ENCODE measurements at regions not wholly inside any gene's neighbourhood (a gene's known extent, or its start where the extent isn't known, plus 50 kb on each side); places are given as distances from the start of the nearest gene placed in this dataset.
A peak's percentile ranks its signal among the peaks of the same experiment; 100 is the strongest.
"Not testable (repeated sequence)": the region's sequence is repeated elsewhere in the genome, so short reads cannot be mapped to it uniquely, and the experiment has no call there.

- TF ChIP-seq EZH2 (IDR thresholded peaks at IDR 0.05; ENCODE audit: insufficient read depth, poor library complexity, severe bottlenecking) = no peak
- TF ChIP-seq EZH2phosphoT487 (IDR thresholded peaks at IDR 0.05; ENCODE audit: insufficient read depth, low read depth) = no peak
- no peaks in the 10 kb centered on the region for H3K9me3 ChIP-seq (ENCODE audit: low read depth)
- H3K4me3 ChIP-seq = no peak overlapping the region
- peaks cover 7% of the 10 kb centered on the region; the same call in 1 of the 2 replicates for H3F3A ChIP-seq (ENCODE audit: insufficient read depth)
- H4K20me1 ChIP-seq (ENCODE audit: insufficient read depth) = no peaks in the 10 kb centered on the region
- H3K27ac ChIP-seq = no peak overlapping the region
- peaks cover 53% of the 10 kb centered on the region for H3K27me3 ChIP-seq (replicated peaks; ENCODE audit: insufficient read depth)
- in situ Hi-C loops (cut with MboI) = no loop called here
- H3K9ac ChIP-seq = no peak overlapping the region
- no peak overlapping the region for H2AFZ ChIP-seq
- H3K4me1 ChIP-seq (ENCODE audit: insufficient read depth) = no peaks in the 10 kb centered on the region
- no peak for DNase-seq
- no peak overlapping the region for H3K4me2 ChIP-seq (ENCODE audit: unreplicated experiment)
- H3K79me2 ChIP-seq (ENCODE audit: insufficient read depth) = no peaks in the 10 kb centered on the region
- 42 to 44% methylated on average over 7 of the region's 7 CpGs for WGBS, 2 experiments (ENCODE audit: low coverage in 1 of 2, low lambda C conversion rate in 2 of 2, missing lambda C conversion rate in 2 of 2)
- H3K36me3 ChIP-seq (ENCODE audit: low read depth) = no peaks in the 10 kb centered on the region
- no peaks in the 10 kb centered on the region for H3K9me2 ChIP-seq (ENCODE audit: insufficient read depth)
Measured at GRCh38 chr6:166705069-166705468, 78.0 kb upstream of the RPS6KA2 start.

DNA sequence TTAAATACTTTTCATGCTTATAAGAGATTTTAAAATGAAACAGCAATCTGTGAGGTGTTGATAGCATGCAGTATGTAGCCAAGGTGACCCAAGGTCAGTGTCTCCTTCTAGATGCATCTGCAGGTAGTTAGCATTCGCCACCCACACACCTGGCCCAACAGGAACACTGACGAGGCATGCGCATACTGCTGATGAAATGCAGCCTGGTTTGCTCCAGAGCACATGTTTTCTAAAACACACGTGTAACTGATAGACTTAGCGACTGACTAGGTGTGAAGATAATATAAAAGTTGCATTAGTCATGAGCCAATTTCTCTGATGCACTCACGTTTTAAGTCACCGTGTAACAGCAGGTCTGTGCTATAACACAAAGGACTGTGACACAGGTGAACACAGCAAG, 77.1 kb upstream of the RPS6KA2 start:
- H3K9ac ChIP-seq = no peak overlapping the region
- no peak overlapping the region for H3K27ac ChIP-seq
- WGBS, 2 experiments (ENCODE audit: low coverage in 1 of 2, low lambda C conversion rate in 2 of 2, missing lambda C conversion rate in 2 of 2) = 16 to 19% methylated on average over 7 of the region's 7 CpGs
- no peak overlapping the region for H2AFZ ChIP-seq
- no peak for DNase-seq
- no peak for TF ChIP-seq EZH2 (IDR thresholded peaks at IDR 0.05; ENCODE audit: insufficient read depth, poor library complexity, severe bottlenecking)
- no peak for TF ChIP-seq EZH2phosphoT487 (IDR thresholded peaks at IDR 0.05; ENCODE audit: insufficient read depth, low read depth)
- H3K4me1 ChIP-seq (ENCODE audit: insufficient read depth) = no peaks in the 10 kb centered on the region
- no peaks in the 10 kb centered on the region for H4K20me1 ChIP-seq (ENCODE audit: insufficient read depth)
- no peaks in the 10 kb centered on the region for H3K79me2 ChIP-seq (ENCODE audit: insufficient read depth)
- no peaks in the 10 kb centered on the region for H3F3A ChIP-seq (ENCODE audit: insufficient read depth)
- no peak overlapping the region for H3K4me3 ChIP-seq
- peaks cover 61% of the 10 kb centered on the region for H3K27me3 ChIP-seq (replicated peaks; ENCODE audit: insufficient read depth)
- H3K9me2 ChIP-seq (ENCODE audit: insufficient read depth) = no peaks in the 10 kb centered on the region
- H3K4me2 ChIP-seq (ENCODE audit: unreplicated experiment) = no peak overlapping the region
- no peaks in the 10 kb centered on the region for H3K36me3 ChIP-seq (ENCODE audit: low read depth)
- in situ Hi-C loops (cut with MboI) = no loop called here
- H3K9me3 ChIP-seq (ENCODE audit: low read depth) = no peaks in the 10 kb centered on the region

- TF ChIP-seq EZH2 (IDR thresholded peaks at IDR 0.05; ENCODE audit: insufficient read depth, poor library complexity, severe bottlenecking) = no peak
- no peak for TF ChIP-seq EZH2phosphoT487 (IDR thresholded peaks at IDR 0.05; ENCODE audit: insufficient read depth, low read depth)
- WGBS, 2 experiments (ENCODE audit: low coverage in 1 of 2, low lambda C conversion rate in 2 of 2, missing lambda C conversion rate in 2 of 2) = 34% methylated on average over 8 of the region's 8 CpGs
Measured at GRCh38 chr6:166703149-166703710, 76.2 kb upstream of the RPS6KA2 start.

DNA sequence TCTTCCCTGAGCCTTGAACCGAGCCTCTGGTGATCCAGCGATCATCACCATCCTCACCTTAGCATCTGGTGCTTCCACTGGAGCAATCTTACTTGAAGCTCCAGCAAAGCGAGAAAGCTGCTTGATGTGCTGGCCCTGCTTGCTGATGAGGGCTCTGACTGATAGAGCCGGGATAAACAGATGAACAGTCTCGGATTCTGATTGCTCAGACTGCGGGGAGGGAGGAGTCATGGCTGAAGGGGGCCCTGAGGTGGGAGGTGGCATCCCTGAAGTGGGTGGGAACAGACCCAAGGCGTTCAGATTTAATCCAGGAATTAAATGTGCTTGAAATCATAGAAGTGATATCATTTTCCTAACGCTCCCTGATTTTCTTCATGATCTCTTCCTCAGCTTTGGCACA, 74.4 kb upstream of the RPS6KA2 start:
- H3F3A ChIP-seq (ENCODE audit: insufficient read depth); in situ Hi-C loops (cut with MboI); H3K4me1 ChIP-seq (ENCODE audit: insufficient read depth); H3K27ac ChIP-seq; H2AFZ ChIP-seq; H3K9ac ChIP-seq; H3K4me2 ChIP-seq (ENCODE audit: unreplicated experiment); H3K79me2 ChIP-seq (ENCODE audit: insufficient read depth); H3K9me3 ChIP-seq (ENCODE audit: low read depth); H3K36me3 ChIP-seq (ENCODE audit: low read depth); DNase-seq; H4K20me1 ChIP-seq (ENCODE audit: insufficient read depth); H3K9me2 ChIP-seq (ENCODE audit: insufficient read depth); H3K4me3 ChIP-seq: not testable (repeated sequence)
- H3K27me3 ChIP-seq (replicated peaks; ENCODE audit: insufficient read depth) = peaks cover 79% of the 10 kb centered on the region
- WGBS, 2 experiments (ENCODE audit: low coverage in 1 of 2, low lambda C conversion rate in 2 of 2, missing lambda C conversion rate in 2 of 2) = 51% methylated on average over 8 of the region's 8 CpGs

More at GRCh38 chr6:166703149-166703710, 76.2 kb upstream of the RPS6KA2 start:
- Histone ChIP-seq H3K9ac (no peak overlapping the region), H3K36me3 (ENCODE audit: low read depth) (no peaks in the 10 kb centered on the region), H3K9me2 (ENCODE audit: insufficient read depth) (no peaks in the 10 kb centered on the region), H3K79me2 (ENCODE audit: insufficient read depth) (no peaks in the 10 kb centered on the region), H3K9me3 (ENCODE audit: low read depth) (no peaks in the 10 kb centered on the region), H4K20me1 (ENCODE audit: insufficient read depth) (no peaks in the 10 kb centered on the region), H3K27ac (no peak overlapping the region), H3K27me3 (replicated peaks; ENCODE audit: insufficient read depth) (peaks cover 70% of the 10 kb centered on the region), H3K4me2 (ENCODE audit: unreplicated experiment) (no peak overlapping the region), H3K4me3 (no peak overlapping the region), H3F3A (ENCODE audit: insufficient read depth) (no peaks in the 10 kb centered on the region), H3K4me1 (ENCODE audit: insufficient read depth) (no peaks in the 10 kb centered on the region), H2AFZ (no peak overlapping the region)
- DNase-seq = peak; percentile 23
- in situ Hi-C loops (cut with MboI) = no loop called here

DNA sequence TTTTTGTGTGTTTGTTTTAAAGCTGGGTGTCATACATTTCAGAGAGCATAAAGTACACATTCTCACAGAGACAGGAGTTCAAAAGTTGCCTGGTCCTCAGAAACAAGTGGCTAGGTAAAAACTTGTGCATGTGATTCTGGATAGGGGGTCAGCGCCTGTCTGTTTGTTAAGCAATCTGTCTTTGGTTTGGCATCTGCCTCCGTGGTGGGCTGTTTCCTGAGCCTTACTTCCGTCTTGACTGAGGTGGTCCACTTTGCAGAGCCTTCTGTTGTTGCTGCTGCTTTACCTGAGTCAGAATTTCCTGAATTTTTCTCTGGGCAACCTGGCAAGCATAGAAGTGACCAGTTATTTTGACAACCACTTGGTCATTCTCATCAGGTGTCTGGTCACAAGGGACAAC, 73.8 kb upstream of the RPS6KA2 start:
- H3K9me2 ChIP-seq (ENCODE audit: insufficient read depth); H3K4me2 ChIP-seq (ENCODE audit: unreplicated experiment); H3K9ac ChIP-seq; in situ Hi-C loops (cut with MboI); H3K4me1 ChIP-seq (ENCODE audit: insufficient read depth); H3F3A ChIP-seq (ENCODE audit: insufficient read depth); H3K9me3 ChIP-seq (ENCODE audit: low read depth); DNase-seq; H3K36me3 ChIP-seq (ENCODE audit: low read depth); H3K79me2 ChIP-seq (ENCODE audit: insufficient read depth); H3K4me3 ChIP-seq; H2AFZ ChIP-seq; H3K27ac ChIP-seq; H4K20me1 ChIP-seq (ENCODE audit: insufficient read depth): not testable (repeated sequence)
- H3K27me3 ChIP-seq (replicated peaks; ENCODE audit: insufficient read depth) = peaks cover 79% of the 10 kb centered on the region
- WGBS, 2 experiments (ENCODE audit: low coverage in 1 of 2, low lambda C conversion rate in 2 of 2, missing lambda C conversion rate in 2 of 2) = 25 to 33% methylated on average over 3 of the region's 3 CpGs
